Fibroblast of lung (primary cell): ENCODE measurements at regions not wholly inside any gene's neighbourhood (a gene's known extent, or its start where the extent isn't known, plus 50 kb on each side); places are given as distances from the start of the nearest gene placed in this dataset.

Source experiments
- CTCF ChIP-seq, 2 donors: IDR thresholded peaks in 1 of 2; conservative IDR thresholded peaks in 1 of 2; 1 replicate in 1 of 2; 2 replicates in 1 of 2; pipeline ENCODE4 v1.5.1; 2011 to 2012; ENCODE audit warnings: low read length in 2 of 2, control low read depth in 1 of 2, inconsistent platforms in 1 of 2, low read depth in 1 of 2, mild to moderate bottlenecking in 1 of 2
- EZH2 ChIP-seq: IDR thresholded peaks from 2 replicates; pipeline ENCODE4 v1.5.1; 2012; ENCODE audit warnings: low read length, control low read depth, mild to moderate bottlenecking; ENCODE audit errors: missing control alignments

DNA sequence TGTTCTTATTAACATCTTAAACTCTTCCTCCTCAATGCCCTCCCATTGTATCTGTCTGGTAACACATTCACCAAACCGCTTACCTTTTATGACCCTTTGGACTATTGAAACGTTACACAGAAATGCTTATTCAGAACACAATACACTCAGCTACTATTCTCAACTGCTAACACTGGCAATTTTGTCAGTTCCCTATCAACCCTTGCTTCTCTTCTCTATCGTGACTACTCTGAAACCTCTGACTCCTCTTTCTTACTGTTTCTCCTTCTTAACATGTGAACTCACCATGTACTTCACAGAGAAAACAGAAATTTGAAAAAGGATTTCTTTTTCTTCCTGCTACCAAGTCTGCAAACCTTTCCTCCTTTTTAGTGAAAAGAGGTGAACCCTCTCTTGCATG is 232.9 kb upstream of the GPR149 start:
- TF ChIP-seq CTCF (conservative IDR thresholded peaks at IDR 0.05 in 1 of 2, IDR thresholded peaks at IDR 0.05 in 1 of 2; ENCODE audit: low read depth in 1 of 2, low read length in 2 of 2) (no peak), EZH2 (no peak)
